HG03135 (cell line): ENCODE measurements at regions not wholly inside any gene's neighbourhood (a gene's known extent, or its start where the extent isn't known, plus 50 kb on each side); places are given as distances from the start of the nearest gene placed in this dataset.
"Not testable (repeated sequence)": the region's sequence is repeated elsewhere in the genome, so short reads cannot be mapped to it uniquely, and the experiment has no call there.

Experiments
- ATAC-seq: cut with Tn5 transposase; IDR thresholded peaks from one replicate; pipeline ENCODE4 v1.9.1; 2021; ENCODE audit warnings: mild to moderate bottlenecking, moderate library complexity; ENCODE audit not compliant: unreplicated experiment

- ATAC-seq = no peak
Observed at GRCh38 chr12:91289906-91290305, 107.3 kb upstream of the DCN start.

GRCh38 chr12:91289072-91289471, 106.5 kb upstream of the DCN start:
- no peak for ATAC-seq

- no peak for ATAC-seq
Observed at GRCh38 chr12:91287753-91288152, 105.1 kb upstream of the DCN start.

GRCh38 chr12:91278126-91278525, 95.5 kb upstream of the DCN start:
- no peak for ATAC-seq

- no peak for ATAC-seq
Observed at GRCh38 chr12:91276509-91276908, 93.9 kb upstream of the DCN start.

GRCh38 chr12:91275321-91275720, 92.7 kb upstream of the DCN start:
- no peak for ATAC-seq

GRCh38 chr12:91274916-91275315, 92.3 kb upstream of the DCN start:
- no peak for ATAC-seq

GRCh38 chr12:91273560-91273959, 90.9 kb upstream of the DCN start:
- ATAC-seq = no peak

GRCh38 chr12:91272461-91273063, 89.9 kb upstream of the DCN start:
- ATAC-seq = no peak

GRCh38 chr12:91271185-91271584, 88.6 kb upstream of the DCN start:
- no peak for ATAC-seq

- ATAC-seq = no peak
Observed at GRCh38 chr12:91267039-91267438, 84.4 kb upstream of the DCN start.

- ATAC-seq = no peak
Observed at GRCh38 chr12:91264178-91264577, 81.6 kb upstream of the DCN start.

- ATAC-seq = no peak
Observed at GRCh38 chr12:91261820-91262676, 79.4 kb upstream of the DCN start.

GRCh38 chr12:91256411-91256810, 73.8 kb upstream of the DCN start:
- ATAC-seq = no peak

GRCh38 chr12:91252341-91252740, 69.7 kb upstream of the DCN start:
- ATAC-seq = no peak

- ATAC-seq = no peak
Observed at GRCh38 chr12:91250273-91250665, 67.7 kb upstream of the DCN start.

- ATAC-seq = no peak
Observed at GRCh38 chr12:91249518-91250272, 67.1 kb upstream of the DCN start.

GRCh38 chr12:91249054-91249453, 66.4 kb upstream of the DCN start:
- no peak for ATAC-seq

GRCh38 chr12:91243177-91243576, 60.6 kb upstream of the DCN start:
- ATAC-seq = not testable (repeated sequence)

GRCh38 chr12:91241756-91242155, 59.1 kb upstream of the DCN start:
- ATAC-seq = no peak

GRCh38 chr12:91240386-91241095, 57.9 kb upstream of the DCN start:
- ATAC-seq = no peak
